ENCODE measurements at regions not wholly inside any gene's neighbourhood (a gene's known extent, or its start where the extent isn't known, plus 50 kb on each side); places are given as distances from the start of the nearest gene placed in this dataset.

GRCh38 chr13:68152414-68152813 lies 922.3 kb upstream of the PCDH9 start:
- no peak for ATAC-seq
- TF ChIP-seq ZNF70 (CRISPR knock-in tag; IDR thresholded peaks at IDR 0.05) = no peak
- no peak for TF ChIP-seq ZFP30 (CRISPR knock-in tag; IDR thresholded peaks at IDR 0.05)
- no peak for TF ChIP-seq TCF4 (CRISPR knock-in tag; IDR thresholded peaks at IDR 0.05; ENCODE audit: borderline replicate concordance)
- no peak for TF ChIP-seq PATZ1 (CRISPR knock-in tag; IDR thresholded peaks at IDR 0.05; ENCODE audit: borderline replicate concordance)
- TF ChIP-seq OSR1 (CRISPR knock-in tag; IDR thresholded peaks at IDR 0.05) = no peak
- no peak for TF ChIP-seq CREB5 (CRISPR knock-in tag; IDR thresholded peaks at IDR 0.05; ENCODE audit: low read depth)

GRCh38 chr13:68145852-68146251 lies 915.7 kb upstream of the PCDH9 start:
- TF ChIP-seq CSDC2 (CRISPR knock-in tag; IDR thresholded peaks at IDR 0.05) (no peak), RARB (CRISPR knock-in tag; IDR thresholded peaks at IDR 0.05) (no peak), CREB5 (CRISPR knock-in tag; IDR thresholded peaks at IDR 0.05; ENCODE audit: low read depth) (no peak), CSRNP3 (CRISPR knock-in tag; IDR thresholded peaks at IDR 0.05) (no peak), ZNF70 (CRISPR knock-in tag; IDR thresholded peaks at IDR 0.05) (no peak)
- no peak for ATAC-seq

GRCh38 chr13:68128297-68128915 lies 898.3 kb upstream of the PCDH9 start:
- no peak for ATAC-seq

More at GRCh38 chr13:68128297-68128915, 898.3 kb upstream of the PCDH9 start:
- TF ChIP-seq SNAI2 (CRISPR knock-in tag; IDR thresholded peaks at IDR 0.05) (no peak), ZC3H10 (CRISPR knock-in tag; IDR thresholded peaks at IDR 0.05) (no peak), BACH2 (CRISPR knock-in tag; IDR thresholded peaks at IDR 0.05; ENCODE audit: borderline replicate concordance) (no peak), ISL1 (CRISPR knock-in tag; IDR thresholded peaks at IDR 0.05) (no peak), GLIS3 (CRISPR knock-in tag; IDR thresholded peaks at IDR 0.05) (no peak), ZFP3 (CRISPR knock-in tag; IDR thresholded peaks at IDR 0.05) (no peak), ZNF8 (CRISPR knock-in tag; IDR thresholded peaks at IDR 0.05) (no peak), TSHZ2 (CRISPR knock-in tag; IDR thresholded peaks at IDR 0.05) (no peak), PATZ1 (CRISPR knock-in tag; IDR thresholded peaks at IDR 0.05; ENCODE audit: borderline replicate concordance) (no peak), ZNF70 (CRISPR knock-in tag; IDR thresholded peaks at IDR 0.05) (no peak), ESRRG (CRISPR knock-in tag; IDR thresholded peaks at IDR 0.05) (no peak), TOX (CRISPR knock-in tag; IDR thresholded peaks at IDR 0.05; ENCODE audit: borderline replicate concordance) (no peak)
